PFSK-1 (cell line): ENCODE measurements at regions not wholly inside any gene's neighbourhood (a gene's known extent, or its start where the extent isn't known, plus 50 kb on each side); places are given as distances from the start of the nearest gene placed in this dataset.

ENCODE experiments used
- FOXP2 ChIP-seq: optimal IDR thresholded peaks from 2 replicates; pipeline ENCODE3; 2011; ENCODE audit warnings: borderline replicate concordance, control low read depth, inconsistent platforms; ENCODE audit not compliant: insufficient read depth; ENCODE audit errors: extremely low read length, extremely low read depth
- POLR2AphosphoS5 ChIP-seq: IDR thresholded peaks from 2 replicates; pipeline ENCODE4 v1.6.1; 2012; ENCODE audit warnings: low read depth, mild to moderate bottlenecking, control low read depth, low read length, moderate library complexity
- REST ChIP-seq, 2 experiments: IDR thresholded peaks; 2 replicates each; pipeline versions ENCODE4 v1.6.1 to v1.8.0; 2011 to 2012; ENCODE audit warnings: low read depth in 2 of 2, low read length in 2 of 2, control low read depth in 1 of 2, inconsistent platforms in 1 of 2, mild to moderate bottlenecking in 1 of 2, moderate library complexity in 1 of 2; ENCODE audit not compliant: insufficient read depth in 1 of 2
- SIN3A ChIP-seq: IDR thresholded peaks from 2 replicates; pipeline ENCODE4 v1.6.1; 2012; ENCODE audit warnings: mild to moderate bottlenecking, low read length, moderate library complexity, borderline replicate concordance; ENCODE audit not compliant: insufficient read depth
- TAF1 ChIP-seq: IDR thresholded peaks from 2 replicates; pipeline ENCODE4 v1.6.1; 2012; ENCODE audit warnings: low read length, control low read depth, borderline replicate concordance; ENCODE audit not compliant: insufficient read depth

GRCh38 chr16:13436641-13437412, 483.1 kb upstream of the ERCC4 start:
- no peak for TF ChIP-seq POLR2AphosphoS5
- TF ChIP-seq SIN3A, result no peak
- TF ChIP-seq REST (IDR thresholded peaks at IDR 0.05; ENCODE audit: insufficient read depth in 1 of 2, low read depth in 2 of 2, low read length in 2 of 2), result no peak
- TF ChIP-seq TAF1, result no peak
- TF ChIP-seq FOXP2, result no peak
